GM19043 (cell line): ENCODE measurements at regions not wholly inside any gene's neighbourhood (a gene's known extent, or its start where the extent isn't known, plus 50 kb on each side); places are given as distances from the start of the nearest gene placed in this dataset.
"Not testable (repeated sequence)": the region's sequence is repeated elsewhere in the genome, so short reads cannot be mapped to it uniquely, and the experiment has no call there.

Source experiments
- ATAC-seq: cut with Tn5 transposase; IDR thresholded peaks from one replicate; pipeline ENCODE4 v1.9.1; 2021; ENCODE audit warnings: low read depth; ENCODE audit not compliant: unreplicated experiment

DNA sequence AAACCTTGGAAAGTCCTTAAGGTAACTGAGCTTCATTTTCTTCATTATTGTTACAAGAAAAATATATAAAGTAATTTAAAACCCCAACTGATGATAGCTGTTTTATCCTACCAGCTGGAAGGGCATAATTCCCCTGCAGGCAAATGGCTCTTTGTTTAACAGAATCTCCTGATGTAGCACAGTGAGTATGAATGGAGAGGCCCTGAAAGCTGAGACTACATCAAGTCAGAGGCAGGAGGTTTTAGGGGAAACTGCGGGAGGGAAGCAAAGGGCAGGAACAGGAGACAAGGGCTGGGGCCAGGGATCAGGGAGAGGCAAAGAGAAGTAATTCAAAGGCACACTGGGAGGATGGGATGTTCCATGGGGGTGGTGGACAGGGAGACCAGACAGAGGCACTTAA, 119.0 kb upstream of the LRFN2 start:
- ATAC-seq, result no peak

DNA sequence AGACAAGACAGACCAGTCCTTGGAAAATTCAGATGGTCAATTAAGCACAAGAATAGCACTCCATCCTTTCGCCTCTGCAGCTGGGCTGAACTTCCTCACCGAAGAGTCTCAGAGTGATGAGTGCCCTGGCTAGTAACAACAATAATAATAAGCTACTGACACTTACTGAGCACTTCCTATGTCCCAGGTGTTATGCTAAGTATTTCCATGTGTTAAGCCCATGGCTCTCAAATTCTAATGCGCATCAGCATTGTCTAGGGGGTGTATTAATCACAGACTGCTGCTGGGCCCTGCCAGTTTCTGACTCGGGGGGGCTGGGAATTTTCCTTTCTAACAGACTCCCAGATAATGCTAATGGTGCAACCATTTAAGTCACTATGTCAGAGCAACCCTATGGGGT, 118.2 kb upstream of the LRFN2 start:
- ATAC-seq, result no peak

DNA sequence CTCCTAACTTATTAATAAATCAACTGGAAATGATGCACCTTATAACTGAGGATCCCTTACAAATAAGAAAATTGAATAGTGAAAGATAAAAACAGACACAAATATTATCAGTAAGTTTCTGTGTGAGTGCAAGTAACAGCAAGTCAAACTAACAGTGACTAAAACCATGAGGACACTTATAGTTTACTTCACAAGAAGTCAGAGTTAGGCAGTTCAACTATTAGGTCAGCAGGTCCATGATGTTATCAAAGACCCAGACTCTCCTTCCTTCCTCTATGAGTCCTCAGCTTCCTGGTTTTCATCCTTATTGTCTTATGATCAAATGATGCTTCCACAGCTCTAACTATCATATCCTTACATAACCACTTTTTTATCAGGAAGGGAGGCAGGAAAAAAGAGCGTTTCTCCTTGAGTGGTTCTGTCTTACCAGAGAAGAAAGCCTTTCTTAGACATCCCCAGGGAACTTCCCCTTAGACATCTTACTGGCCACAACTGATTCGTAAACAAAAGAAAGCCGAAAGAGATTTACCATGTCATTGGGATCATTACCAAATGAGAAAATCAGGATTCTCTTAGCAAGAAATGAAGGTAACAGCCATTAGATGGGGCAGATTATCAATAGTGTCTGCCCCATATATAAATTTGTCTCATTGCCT, 114.3 kb upstream of the LRFN2 start:
- ATAC-seq, result no peak

DNA sequence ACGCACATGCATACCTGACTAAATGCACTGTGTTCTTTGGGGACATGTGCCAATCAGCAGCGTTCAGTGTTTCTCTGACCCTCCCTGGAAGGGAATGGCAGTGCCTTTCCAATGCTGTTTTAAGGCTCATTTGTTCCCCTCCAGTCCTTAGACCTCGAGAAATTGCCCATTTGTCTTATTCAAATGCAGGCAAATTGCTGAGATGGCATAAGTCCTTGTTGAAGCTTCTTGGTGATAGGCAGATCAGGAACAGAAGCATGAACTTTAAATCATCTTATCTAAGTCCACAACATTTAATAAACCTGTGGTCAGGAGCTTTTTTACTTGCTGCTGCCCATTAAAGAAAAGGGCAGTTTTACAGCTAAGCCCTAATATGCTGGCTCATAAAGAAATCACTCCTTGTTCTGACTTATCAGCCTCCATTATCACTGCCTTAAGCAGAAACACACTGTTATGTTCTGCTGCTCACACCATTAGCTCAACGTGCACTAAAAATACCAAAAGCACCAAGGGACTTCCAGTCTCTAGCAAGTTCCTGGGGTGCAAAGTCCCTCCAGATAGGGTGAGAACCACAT, 112.9 kb upstream of the LRFN2 start:
- no peak for ATAC-seq

DNA sequence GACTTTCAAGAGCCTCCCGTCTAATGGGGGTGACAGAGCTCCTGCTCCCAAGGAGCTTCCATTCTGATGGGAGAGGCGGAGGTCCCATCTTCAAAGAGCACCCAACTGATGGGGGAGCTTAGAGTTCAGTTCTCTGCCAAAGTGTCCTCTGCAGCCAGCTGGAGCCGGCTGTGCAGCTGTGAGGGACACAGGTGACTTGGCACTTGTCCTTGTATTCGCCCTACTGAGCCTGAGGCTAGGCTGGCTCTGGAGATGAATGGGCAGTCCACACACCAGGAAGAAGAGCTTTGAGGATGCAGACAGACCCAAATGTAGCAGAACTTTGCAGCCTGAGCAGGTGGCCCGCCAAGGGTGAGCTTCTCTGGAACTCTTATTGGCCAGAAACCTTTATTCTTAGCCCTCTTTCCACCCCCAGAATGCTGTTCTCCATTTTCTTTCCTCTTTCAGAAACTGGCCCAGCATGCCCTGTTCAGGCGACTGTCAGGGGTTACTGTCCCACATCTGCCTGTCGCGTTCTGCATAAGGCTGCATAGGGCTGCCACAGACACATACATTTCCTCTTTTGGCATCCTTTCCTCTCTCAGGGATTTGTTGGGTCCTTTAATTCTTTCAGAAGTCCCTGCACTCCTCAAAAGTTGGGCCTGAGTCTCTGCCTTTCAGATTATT, 108.7 kb upstream of the LRFN2 start:
- ATAC-seq, result no peak

DNA sequence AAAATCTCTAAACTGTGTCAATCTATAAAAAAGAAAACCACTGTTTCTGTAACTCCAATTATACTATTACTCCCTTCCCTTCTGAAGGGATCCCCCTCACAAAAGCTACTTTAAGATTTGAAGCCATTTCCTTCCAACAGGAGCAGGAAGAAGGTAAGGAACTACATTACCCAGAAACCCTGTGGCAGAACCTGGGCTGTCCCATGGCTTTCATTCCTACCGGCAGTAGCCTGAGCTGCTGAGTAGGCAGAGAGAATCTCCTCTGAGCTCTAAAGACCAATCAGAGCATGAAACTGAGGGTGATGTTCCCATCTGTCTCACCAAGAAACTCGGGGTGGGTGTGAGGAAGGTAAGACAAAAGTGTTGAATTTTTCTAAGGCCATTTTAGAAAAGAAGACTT, 108.0 kb upstream of the LRFN2 start:
- no peak for ATAC-seq

DNA sequence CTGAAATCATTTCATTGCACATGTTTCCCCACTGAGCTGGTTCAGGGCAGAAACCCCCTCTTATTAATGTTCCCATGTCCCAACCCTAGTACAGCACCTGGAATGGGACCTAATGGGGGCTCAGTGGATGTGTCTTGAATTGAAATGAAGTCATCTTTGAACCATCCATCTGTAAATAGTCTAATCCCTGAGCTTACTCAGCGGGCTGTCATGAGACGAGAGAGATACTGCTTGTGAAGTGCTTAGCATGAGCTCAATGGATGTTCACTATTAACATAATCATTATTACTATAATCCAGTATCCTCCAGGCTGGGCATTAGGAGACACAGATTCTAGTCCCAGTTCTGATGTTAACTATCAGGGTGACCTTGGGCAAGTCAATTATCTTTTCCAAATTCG, 106.6 kb upstream of the LRFN2 start:
- ATAC-seq, result no peak

DNA sequence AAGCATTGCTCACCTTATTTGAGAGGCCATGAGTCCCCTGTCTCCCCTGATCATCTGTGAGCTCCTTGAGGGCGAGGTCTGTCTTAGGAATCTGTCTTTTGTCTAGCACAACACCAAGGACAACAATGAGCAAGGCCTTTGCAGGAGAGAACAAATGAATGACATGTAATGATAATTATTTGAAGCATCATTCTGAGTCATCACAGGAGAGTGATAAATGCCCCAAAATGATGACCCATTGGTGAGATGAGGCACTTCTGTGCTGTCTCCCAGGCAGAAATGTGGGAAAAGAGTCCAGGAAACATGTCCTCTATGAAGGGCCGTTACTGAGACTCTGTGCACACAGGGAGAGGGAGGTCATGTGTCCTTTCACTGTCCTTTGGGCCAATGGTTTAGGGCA, 105.2 kb upstream of the LRFN2 start:
- ATAC-seq, result no peak

DNA sequence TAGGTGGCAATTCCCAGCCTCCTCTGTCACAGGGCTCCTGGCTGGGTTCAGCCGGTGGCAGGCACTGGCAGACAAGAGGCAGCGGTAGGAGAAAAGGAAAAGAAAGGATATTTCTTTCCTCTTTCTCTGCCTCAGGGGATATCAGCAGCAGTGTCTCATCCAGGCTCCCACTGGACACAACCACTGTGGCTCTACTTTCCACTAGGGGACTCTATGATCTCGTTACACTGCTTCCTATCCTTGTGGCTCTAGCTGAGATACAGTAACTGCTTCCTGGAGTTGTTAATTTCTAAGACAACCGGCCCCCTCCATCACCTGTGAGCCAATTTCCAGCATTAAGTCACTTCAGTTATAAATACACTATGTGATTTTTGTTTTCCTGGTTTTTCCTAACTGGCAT, 102.0 kb upstream of the LRFN2 start:
- no peak for ATAC-seq

DNA sequence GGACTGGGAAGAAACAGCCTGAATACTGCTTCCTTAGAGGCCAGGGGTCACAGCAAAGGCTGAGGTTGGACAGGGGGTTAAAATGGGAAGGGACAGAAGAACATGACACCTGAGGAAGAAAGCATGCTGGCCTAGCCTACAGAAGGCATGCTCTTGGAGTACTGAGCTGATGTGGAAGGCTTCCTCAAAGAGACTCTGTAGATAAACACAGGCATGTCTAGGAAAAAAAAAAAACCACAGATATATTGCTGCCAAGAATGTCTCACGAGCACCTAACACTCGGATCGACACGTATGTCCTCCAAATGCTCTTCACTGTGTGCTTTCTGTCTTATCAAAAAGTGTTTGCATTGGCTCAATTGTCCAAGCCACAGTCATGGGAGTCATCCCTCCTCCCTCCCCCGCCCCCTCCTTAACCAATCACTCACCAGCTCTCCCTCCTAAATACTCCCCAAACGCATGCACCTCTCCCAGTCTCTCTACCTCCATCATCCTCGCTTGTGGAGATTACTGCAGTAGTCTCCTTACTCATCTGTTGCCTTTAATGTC, 101.1 kb upstream of the LRFN2 start:
- ATAC-seq, result no peak

DNA sequence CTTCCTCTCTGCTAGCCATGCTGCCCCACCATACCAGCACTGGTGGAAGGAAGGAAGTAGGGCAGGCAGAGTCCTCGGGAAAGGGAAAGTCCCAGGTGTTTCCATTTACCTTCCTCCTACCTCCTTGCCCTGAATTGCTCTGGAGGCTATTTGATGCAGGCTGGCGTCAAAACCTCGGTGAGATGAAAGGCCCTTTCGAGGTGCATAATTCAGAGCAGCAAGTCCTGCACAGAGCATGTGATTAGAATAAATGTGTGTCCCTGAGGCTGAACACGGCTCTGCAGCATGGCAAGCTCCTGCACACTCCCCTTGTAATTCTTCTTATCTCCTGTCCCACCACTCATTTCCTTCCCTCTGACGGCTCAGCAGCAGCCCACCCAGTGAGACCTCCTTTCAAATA, 98.7 kb upstream of the LRFN2 start:
- no peak for ATAC-seq

DNA sequence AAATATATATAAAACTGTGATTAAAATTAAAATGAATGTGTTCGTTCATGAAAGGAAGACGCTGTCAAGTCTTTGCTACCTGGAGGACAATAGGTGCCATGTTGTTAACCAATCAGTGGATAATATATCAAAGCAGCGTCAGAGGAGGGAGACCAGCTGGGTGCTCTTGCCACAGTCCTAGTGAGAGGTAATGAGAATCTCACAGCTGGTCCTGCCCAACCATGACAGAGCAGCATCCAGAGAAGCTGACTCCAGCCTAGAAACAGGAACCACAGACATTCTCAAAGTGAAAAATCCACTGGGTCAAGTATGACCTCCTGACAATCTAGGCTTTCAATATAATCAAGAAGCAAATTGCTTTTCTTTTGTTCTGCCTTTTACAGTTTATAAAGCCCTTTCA, 94.5 kb upstream of the LRFN2 start:
- no peak for ATAC-seq

DNA sequence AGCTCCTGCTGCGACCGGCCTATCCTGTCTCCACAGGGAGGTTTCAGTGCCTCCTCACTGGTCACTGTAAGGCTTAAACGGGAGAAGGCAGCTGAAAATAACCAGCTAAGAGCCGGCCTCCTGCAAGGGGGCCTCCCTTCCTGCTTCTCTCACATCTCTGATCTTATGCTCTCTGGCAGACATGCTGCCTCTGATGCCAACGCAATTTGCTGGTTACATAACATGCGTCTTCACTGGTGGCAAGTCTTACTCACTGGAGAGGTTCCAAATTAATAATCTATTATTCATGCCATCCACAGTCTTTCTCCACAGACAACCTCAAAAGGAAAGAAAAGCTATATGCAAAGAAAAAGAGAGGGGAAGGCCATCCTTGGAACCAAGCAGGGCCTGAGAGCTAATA, 91.8 kb upstream of the LRFN2 start:
- no peak for ATAC-seq

DNA sequence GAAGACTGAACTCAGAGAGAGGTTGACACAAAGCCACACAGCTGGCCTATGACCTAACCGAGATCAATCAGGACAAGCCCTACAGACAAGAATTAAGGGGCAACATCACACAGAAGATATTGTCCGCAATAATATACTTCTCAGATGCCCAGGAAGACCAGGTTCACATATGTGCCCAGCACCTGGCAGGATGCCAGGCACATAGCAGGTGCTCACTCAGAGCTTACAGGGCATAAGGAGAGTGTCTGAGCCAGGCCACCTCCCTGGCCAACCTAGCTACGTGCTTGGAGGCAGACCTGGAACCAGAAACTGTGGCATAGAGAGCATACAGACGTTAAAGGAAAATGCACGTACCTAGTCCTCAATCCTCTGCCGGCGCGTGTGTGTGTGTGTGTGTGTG, 87.0 kb upstream of the LRFN2 start:
- no peak for ATAC-seq

DNA sequence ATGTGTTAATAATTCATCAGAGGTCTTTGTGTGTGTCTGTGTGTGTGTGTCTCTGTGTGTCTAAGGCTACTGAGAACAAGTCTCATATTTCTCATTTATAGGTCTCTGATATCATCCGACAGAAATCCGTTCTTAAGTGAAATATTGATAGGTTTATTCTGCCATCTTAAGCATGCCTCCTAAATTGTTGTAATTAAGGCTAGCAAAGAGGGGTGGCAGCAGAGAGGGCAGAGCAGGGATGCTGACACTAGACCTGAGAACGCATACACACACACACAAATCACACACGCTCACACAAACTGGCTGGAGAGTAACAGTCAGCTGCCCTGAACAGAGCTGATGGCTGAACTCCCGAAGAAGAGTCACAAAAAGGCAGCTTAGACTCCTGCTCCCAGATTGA, 84.9 kb upstream of the LRFN2 start:
- no peak for ATAC-seq

DNA sequence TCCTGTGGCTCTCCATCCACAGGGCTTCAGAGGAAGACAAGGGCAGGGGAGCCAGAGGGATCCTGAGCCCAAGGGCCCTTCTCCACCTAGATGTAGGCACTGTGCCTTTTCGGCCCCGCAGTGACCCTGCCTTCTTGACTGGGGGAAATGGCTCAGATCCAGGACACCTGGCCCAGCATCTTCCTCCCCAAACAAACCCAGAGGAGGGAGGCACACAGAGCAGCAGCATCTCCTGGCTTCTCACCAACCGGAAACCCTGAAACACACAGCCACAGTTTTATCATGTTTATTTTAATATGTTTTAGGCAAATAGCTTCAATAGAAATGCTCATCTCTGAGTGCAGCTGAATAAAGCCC, 84.5 kb upstream of the LRFN2 start:
- no peak for ATAC-seq

DNA sequence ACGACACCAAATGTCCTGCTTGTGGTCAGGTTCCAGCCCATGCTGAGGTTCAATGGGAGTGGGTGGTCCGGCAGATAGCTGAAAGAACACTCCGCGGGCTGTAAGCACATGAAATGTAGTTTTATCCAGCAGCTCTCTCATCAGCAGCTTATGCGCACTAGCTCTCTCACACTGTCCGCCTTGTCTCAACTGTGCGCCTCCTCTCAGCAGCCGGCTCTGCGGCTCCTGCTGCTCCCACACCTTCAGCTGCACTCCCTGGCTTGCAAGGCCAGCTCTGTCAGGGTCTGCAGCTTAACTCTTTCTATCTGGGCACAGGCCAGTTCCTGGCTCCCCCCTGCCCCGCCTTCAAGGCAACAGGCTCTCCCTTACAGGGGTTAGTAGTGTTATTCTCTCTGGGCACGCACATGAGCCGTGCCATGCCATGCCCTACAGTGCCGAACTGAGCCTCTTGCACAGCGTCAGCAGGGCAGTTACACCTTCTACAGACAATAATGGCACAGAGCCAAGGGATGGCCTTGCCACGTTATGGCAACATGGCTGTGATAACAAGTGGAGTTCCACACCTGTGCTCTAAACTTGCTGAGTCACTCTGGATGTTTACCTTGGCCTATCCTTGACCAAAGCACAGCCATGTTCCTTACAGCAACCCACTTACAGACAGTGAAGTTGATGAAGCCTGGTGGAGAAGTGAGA, 84.0 kb upstream of the LRFN2 start:
- ATAC-seq, result no peak

DNA sequence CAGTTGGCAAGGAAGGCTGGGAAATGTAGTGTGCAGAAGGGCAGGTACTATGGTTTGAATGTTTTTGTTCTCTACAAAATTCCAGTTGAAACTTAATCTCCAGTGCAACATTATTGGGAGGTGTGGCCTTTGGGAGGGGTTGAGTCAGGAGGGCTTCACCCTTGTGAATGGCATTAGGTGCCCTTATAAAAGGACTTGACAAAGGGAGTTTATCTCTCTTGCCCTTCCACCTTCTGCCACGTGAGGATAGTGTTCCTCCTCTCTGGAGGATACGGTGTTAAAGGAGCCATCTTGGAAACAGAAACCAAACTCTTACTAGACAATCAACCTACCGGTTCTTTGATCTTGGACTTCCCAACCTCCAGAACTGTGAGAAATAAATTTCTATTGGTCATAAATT, 82.2 kb upstream of the LRFN2 start:
- no peak for ATAC-seq

DNA sequence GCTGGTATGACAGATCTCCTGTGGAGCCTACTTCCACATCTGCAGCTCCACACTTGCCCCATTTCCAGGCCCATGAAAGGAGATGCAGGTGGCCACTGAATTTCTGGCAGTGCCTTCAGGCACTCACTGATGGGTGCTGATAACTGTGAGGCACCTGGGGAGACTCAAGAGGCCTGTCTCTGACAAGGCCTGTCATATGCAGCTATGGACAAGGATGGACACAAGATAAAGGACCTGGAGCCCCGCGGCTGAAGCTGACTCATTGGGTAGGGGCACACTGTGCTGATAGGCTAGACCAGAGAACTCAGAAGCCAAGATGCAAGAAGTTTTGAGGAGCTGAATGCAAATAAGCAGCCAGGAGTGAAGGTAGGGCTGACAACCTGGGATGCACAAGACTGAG, 81.0 kb upstream of the LRFN2 start:
- ATAC-seq, result no peak

DNA sequence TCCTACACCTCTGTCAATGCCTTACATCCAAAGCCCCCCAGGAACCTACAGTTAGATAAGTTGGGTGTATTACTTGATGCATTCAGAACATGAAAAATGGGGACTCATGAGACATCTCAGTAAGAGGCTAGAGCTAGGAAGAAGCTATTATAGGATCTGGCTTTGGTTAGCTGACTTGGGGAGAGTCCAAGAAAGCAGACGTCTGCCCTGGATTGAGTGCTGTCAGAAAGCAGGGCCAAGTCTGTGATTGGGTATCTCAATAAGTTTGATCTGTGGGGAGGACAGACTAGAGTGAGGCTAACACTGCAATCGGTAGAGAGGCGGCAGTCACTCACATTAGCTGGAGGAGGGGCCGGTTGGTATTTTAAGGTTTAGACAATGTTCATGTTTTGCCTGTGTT, 79.4 kb upstream of the LRFN2 start:
- ATAC-seq, result no peak

DNA sequence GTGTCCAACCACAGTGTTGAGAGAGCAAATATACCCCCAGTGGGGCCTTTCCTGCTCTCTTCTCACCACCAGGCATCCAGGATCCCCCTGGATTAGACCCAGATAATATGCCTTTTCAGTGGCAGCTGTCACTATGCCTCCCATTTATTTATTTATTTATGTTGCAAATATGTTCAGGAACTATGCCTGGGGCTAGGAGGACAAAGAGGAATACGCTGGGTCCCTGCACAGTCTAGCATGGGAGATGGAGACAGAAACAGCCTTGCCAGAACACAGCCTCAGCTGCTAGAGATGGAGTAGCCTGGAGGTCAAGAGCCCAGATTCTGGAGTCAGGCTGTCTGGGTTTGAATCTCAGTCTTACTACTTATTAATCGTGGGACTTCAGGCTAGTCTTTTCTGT, 74.6 kb upstream of the LRFN2 start:
- ATAC-seq, result no peak

DNA sequence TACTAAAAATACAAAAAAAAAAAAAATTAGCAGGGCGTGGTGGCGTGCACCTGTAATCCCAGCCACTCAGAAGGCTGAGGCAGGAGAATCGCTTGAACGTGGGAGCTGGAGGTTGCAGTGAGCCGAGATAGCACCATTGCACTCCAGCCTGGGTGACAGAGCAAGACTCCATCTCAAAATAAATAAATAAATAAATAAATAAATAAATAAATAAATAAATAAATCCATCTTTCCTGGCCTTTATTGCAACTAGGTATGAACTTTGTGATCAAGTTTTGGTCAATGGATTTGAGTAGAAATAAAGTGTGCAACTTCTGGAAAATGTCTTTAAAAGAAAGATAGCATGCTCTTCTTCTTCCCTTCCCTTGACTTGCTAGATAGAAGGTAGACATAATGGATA, 69.6 kb upstream of the LRFN2 start:
- ATAC-seq, result not testable (repeated sequence)
